Nucleus accumbens (tissue), 56 donors: ENCODE measurements at regions not wholly inside any gene's neighbourhood (a gene's known extent, or its start where the extent isn't known, plus 50 kb on each side); places are given as distances from the start of the nearest gene placed in this dataset.

Experiments used
- DNase-seq, 56 donors: peaks; one replicate each; lab custom pipeline; 2025; lab: John Stamatoyannopoulos, UW

DNA sequence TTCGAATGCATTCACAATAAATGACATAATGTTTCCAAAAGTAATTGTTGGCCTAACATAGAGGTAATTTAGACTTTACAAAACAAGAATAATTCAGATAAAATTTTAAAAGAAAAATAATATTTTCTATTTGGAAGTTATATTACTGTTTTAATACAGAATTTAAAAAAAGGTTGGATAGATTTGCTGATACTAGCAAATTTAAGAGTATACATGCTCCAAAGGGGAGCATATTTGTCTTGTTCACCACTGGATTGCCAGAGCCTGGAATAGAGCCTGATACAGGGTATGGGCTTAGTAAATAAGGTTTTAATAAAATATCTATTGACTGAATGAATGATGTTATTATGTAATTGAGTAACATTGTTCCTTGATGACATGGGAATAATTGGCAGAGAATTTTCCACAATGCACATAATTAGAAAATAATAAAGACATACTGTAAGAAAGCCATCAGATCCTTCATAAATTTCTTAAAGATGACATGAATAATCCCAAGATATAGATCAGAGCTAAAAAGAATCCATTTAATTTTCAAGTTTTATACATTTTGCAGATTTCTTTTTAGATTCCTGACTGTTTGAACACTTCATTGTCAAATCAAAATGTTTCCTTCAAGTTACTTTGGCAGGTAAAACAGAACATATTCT lies 305.3 kb downstream of the SLC6A15 start:
- DNase-seq = no peak

DNA sequence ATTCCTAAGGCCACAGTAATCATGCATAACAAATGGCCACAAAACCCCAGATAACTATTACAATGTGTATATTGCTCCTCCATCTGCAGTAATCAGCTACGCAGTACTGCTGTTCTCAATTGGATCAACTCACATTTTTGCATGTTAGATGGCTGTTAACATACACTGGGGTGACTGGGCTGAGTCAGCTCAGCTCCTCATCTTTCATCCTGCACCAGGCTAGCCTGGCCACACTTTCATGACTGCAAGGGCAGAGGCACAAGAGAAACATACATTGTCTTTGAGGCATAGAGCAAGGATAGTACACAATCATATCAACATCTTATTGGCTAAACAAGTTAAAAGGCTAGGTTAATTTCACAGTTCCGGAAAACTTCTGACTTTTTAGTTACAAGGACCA lies 306.6 kb downstream of the SLC6A15 start:
- DNase-seq = no peak

DNA sequence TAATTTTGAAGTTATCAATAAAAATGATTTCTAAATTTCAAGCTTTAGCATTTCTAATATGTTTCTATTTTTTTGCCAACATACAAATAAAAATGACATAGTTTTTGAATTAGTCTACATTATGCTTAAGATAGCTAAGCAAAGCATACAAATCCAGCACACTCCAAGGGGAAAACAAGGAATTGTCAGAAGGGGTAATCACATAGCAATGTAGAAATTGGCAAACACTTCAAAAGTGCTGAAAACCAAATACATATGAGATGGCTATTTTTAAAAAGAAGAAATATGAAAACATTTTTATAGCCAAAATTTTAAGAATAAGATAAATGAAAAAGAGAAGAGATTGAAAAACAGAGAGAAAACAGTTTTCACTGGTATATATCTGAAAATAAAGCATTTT lies 308.0 kb downstream of the SLC6A15 start:
- no peak for DNase-seq

DNA sequence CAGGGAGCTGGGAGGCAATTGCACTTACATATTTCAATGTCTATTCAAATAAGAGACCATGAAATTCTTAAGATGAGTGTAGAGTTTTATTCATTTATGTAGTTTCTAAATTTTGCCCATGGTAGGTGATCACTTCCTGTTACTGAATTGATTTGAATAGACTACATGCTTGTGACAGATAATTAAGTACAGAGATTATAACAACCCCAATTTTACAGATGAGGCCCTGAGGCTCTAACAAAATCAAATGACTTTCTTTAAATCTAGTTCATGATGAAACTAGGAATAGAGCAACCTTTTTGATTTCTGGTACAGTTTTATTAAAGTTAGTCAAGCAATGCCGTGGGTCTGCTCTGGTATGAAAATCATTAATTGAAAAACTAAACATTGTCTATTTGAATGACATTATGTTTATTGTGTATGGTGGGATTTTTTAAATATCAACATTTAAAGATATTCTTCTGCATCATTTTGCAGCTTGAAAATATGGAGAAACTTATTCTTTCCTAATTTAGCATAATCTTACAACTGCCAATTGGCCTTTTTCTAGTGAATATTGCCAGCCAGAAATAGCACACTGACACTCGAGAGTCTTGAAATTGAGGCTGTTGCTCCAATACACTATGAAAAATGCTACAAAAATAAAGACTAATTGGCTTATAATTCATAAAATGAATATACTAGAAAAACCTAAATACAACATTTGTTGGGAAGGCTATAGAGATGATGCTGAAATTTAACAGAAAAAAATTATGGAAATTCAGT lies 308.9 kb downstream of the SLC6A15 start:
- DNase-seq = no peak

DNA sequence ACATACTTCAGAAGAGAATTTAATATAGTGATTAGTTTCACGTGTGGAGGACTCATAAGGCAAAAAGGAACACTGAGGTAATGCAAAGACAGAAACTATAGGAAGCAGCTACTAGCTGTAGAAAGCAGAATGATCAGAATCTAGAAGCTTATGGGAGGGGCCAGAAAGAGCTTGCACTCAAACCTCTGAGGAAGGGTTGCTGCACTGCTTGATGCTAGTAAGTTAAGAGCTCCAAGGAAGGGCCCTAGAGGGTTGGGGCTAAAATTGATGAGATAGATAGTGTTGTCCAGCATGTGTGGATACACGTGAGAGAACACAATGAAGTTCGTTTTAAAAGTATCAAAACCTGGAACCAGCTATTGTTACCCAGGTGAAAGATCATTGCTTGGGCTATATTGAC lies 311.1 kb downstream of the SLC6A15 start:
- no peak for DNase-seq

DNA sequence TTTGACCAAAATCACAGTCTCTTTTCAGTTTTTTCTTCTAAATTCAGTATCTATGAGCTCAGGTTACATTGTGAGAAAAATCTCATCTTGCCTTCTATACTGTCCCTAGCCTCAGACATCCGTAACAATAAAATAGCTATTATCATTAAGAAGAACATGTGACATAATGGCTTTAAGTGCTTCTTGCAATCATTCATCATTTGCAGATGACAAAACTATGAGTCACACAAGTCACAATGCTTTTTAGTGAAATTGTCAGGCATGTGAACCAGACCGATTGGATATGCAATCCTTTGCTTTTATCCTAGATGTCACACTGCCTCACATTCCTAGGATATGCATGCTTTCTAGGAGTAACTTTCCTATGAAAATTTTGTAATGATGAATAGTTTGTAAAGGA lies 313.1 kb downstream of the SLC6A15 start:
- no peak for DNase-seq

DNA sequence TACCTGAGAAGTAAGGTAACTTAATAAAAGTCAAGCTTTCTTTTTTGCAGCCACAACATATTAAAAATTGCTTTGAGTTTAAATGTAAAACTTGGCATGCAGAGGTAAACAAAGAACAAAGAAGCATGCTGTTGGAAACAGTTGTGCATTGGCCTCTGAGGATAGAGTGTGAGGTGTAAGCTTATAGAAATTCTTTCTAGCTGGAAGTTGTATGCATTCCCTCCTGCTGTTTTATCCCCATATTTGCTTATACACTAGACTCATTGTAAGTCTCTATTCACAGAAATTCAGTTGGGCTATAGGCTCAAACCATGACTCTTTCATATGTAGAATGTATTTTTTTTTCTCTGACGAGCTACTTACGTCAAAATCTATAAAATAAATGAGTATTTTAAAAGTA lies 316.3 kb downstream of the SLC6A15 start:
- no peak for DNase-seq

DNA sequence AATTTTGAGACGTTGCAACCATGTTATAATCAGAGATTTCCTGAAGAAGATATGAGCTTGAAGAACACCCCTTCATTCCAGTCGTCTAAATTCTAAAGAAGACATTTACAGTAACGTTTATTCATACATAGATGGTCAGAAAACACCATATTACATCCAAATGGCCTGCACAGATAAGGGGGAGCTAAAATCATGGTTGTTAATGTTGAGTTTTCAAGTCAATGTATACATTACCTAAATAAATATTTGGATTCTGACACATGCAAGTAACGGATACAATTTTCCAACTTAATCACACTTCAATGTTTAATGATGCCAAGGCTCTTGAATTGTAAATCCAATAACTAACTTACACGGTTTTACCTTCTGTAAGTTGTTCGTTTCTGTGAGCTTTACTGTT lies 318.4 kb downstream of the SLC6A15 start:
- no peak for DNase-seq

DNA sequence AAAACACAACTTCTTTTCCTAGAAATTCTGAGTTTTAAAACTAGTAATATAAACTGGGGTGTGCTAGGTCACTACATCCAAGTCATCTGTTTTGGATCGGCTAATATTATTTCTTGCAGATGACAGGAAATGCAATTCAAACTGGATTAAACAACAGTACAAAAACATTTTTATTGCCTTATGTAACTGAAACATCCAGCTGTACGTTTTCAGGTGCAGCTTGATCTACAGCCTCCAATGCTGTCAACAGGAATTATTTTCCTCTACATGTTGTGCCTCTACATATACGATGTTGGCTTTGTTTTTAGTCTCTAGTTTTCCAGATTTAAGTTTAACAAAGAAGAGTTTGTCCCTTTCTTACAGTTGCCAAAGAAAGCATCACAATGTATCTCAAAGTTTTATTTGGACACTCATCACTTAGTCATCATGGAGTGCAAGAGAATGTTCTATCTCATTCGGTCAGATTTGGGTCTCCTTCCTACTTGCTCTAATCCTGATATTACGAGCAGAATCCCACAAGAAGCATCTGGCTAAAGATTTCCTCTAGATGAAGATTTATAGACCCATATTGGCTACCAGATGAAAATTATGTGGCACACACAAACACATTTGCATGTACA lies 326.7 kb downstream of the SLC6A15 start:
- DNase-seq = no peak

DNA sequence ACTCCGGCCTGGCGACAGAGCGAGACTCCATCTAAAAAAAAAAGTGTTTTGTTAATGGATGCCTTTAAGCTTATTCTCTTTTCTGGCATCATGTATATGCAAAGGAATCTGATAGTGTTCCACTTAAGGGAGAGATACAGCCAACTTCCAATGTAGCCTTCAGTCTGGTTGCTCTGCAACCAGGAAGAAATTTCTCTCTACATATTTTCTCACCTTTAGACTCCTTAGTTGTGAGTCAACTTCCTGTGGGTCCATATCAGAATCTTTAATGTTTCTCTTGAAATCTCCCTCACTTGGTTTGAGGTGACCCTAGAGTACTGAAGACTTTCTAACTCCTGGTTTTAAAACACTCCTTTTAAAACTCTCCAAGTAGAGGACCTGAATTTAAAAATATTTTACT lies 340.4 kb downstream of the SLC6A15 start:
- no peak for DNase-seq

DNA sequence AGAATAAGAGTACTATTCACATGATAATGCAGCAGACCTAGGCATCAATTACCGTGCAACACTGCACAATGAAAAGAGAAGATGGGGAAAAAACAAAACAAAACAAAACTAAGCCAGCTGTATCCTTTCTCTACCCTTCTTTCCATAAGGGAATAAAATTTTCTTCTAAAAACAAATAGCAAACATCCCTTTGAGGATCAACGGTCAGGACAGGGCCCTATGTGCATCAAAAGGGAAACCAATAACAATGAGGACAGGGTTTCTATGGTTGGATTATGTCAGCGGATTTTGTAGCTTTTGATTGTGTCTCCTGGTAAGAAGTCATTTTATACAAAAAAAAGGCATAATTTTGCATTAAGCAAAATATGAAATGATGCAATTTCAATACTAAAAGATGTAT lies 350.3 kb downstream of the SLC6A15 start:
- no peak for DNase-seq

DNA sequence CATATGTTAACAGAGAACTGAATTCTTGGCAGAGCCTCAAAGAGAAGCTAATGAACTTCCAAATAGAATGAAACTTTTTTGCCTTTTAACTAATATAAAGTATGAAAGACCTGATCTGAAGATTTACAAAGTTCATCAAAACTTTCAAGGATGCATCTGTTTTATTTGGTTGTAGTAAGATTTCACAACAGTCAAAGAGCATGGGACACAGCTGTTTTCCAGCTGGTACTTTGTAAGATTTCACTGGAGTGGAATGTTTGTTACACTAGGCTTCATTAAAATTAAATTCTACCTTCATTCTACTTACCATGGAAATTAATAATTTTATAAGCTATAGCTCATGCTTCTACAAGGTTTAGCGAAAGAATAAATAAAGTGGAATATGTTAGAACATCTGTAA lies 351.2 kb downstream of the SLC6A15 start:
- DNase-seq = no peak

DNA sequence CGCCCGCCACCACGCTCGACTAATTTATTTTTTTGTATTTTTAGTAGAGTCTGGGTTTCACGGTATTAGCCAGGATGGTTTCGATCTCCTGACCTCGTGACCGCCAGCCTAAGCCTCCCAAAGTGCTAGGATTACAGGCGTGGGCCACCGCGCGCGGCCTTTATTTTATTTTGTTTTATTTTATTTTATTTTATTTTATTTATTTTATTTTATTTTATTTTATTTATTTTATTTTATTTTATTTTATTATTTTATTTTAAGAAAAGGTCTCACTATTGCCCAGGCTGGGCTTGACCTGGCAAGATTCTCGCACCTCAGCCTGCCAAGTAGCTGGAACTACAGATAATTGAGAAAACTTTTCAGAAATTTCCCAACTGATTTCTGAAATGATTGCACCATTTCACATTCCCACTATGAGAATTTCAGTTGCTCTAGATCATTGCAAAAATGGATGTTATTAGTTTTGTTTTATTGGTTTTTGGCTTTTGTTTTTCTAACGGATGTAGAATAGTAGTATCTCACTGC lies 358.3 kb downstream of the SLC6A15 start:
- no peak for DNase-seq

DNA sequence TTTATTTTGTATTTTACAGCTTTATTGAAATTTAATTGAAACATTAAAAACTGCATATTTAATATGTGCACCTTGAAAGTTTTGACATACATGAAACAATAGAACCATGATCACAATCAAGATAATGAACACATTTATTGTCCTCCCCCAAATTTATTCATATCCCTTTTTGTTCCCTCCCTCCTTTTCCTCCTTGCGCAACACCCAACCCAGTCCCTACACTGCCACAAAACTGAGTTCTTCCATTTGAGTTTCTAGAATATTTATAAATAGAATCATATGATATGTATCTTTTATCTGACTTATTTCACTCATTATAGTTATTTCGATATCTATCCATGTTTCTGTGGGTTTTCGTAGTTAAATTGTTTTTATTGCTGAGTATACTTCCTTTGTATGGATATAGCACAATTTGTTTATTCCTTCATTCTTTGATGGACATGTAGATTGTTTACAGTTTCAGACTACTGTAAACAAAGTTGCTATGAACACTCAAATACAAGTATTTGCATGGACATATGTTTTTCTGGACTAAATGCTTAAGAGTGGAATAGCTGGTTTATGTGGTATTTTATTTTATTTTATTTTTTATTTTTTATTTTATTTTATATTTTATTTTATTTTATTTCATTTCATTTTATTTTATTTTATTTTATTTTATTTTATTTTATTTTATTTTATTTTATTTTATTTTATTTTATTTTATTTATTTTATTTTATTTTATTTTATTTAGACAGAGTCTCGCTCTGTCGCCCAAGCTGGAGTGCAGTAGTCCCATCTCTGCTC lies 359.1 kb downstream of the SLC6A15 start:
- no peak for DNase-seq

DNA sequence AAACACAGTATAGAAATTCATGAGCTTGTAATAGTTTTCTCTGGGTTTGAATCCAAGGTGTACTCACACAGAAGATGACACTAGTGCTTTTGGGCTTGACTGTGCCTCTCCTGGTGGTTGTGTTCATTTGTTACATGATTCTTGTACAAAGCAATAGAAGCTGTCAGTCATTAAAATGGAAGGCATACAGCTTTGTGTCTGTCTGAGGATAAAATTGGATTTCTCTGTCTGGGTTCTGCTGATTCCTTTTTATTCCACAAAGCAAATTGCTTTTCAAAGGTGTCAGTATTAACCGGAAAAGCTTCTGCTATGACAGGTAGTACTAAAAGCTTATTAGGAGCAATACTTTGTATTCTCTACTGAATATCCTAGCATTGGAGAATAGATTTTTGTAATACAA lies 361.2 kb downstream of the SLC6A15 start:
- no peak for DNase-seq

DNA sequence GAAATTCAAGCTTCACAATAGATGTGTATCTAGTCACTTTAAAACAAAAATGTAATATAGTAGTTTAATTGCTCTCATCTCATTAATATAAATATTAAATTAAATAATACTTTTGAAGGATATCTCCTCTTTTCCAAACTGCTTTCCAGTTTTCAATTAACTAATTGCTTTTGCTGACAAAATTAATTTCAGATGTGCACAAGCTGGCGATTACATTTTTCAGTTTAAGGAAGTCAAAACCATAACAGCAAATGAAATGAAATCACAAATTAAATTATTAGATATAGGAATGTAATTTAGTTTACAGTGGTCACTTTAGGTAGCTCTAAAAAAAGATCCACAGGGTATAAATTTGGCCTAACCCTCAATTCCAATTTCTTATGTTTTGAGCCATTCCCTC lies 362.1 kb downstream of the SLC6A15 start:
- DNase-seq = no peak

DNA sequence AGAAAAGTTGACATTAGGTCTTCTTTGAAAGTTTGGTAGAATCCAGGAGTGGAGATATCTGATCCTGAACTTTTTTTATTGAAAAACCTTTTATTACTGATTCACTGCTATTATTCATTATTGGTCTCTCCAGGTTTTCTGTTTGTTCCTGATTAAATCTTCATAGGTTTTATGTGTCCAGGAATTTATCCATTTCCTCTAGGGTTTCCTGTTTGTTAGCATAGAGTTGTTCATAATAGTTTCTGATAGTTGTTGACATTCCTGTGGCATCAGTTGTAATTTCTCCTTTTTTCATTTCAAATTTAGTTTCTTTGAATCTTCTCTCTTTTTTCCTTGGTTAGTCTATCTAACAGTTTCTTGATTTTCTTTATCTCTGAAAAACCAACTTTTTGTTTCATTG lies 370.3 kb downstream of the SLC6A15 start:
- DNase-seq = no peak

DNA sequence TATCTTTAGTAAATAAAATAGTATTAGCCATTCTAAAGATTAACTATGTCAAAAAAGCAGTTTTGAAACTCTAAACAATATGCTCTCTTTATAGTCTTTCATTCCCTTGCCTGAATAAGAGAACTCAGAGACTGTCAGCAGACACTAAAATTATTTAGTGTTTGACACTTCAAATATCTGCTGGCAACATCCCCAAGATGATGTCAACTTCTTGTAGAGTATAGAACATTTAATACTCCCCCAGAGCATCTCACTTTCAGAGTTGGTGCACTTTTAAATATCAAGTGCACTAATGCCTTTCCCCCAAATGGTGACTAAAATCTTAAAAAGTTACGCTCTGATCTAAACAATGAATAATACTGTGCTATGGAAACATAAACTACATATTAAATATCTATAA lies 374.9 kb downstream of the SLC6A15 start:
- no peak for DNase-seq

DNA sequence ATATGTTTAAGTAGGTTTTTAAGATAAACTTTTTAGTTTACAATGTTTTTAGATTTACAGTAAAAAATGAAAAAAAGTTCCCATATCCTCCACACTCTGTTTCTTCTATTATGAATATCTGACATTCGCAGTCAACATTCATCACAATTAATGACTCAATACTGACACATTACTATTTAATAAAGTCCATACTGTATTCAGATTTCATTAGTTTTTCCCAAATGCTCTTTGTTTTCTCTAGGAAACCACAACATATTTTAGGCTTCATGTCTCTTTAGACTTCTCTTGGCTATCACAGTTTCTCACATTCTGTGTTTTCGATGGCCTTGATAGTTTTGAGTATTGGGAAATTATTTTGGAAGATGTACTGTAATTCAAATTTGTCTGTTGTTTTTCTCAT lies 399.8 kb downstream of the SLC6A15 start:
- no peak for DNase-seq

DNA sequence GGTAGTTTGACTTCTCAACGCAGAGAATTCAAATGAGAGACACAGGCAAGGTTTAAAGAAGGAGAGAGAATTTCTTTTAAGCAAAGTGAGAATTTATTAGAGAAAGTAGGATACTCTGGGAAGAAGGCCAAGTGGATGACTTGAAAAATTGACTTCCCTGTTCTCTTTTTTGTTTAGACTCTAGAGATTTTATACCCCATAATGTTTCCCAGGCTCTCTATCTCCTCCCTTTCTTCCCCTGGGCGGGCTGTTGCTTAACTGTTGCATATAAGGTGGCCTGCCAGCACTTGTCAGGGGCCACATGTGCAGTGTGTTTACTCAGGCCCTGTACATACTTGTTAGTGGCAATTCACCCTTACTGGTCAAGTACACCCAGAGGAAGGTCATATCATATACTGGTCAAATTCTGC lies 403.7 kb downstream of the SLC6A15 start:
- DNase-seq = no peak
